Aorta (tissue), 5 donors: ENCODE measurements at regions not wholly inside any gene's neighbourhood (a gene's known extent, or its start where the extent isn't known, plus 50 kb on each side); places are given as distances from the start of the nearest gene placed in this dataset.
"Not testable (repeated sequence)": the region's sequence is repeated elsewhere in the genome, so short reads cannot be mapped to it uniquely, and the experiment has no call there.

Experiments used
- ATAC-seq: fragments of 200-7000 bp; cut with Tn5 transposase; one replicate; pipeline ENCODE4 v1.9.1; 2022; ENCODE audit warnings: moderate library complexity; ENCODE audit not compliant: low FRiP score
- DNase-seq, 2 donors: peaks; one replicate each; pipeline ENCODE4 v3.0.0-alpha.2; 2020
- H3K27ac ChIP-seq, 2 donors: one replicate each; pipeline ENCODE4 v1.5.1; 2013; ENCODE audit warnings: low read length in 2 of 2, mild to moderate bottlenecking in 2 of 2, moderate library complexity in 2 of 2, control low read depth in 1 of 2, inconsistent platforms in 1 of 2, low read depth in 1 of 2
- H3K27me3 ChIP-seq, 2 donors: one replicate each; pipeline ENCODE4 v1.6.1; 2013; ENCODE audit warnings: control low read depth in 1 of 2, low read length in 1 of 2, mild to moderate bottlenecking in 1 of 2, moderate library complexity in 1 of 2; ENCODE audit not compliant: insufficient read depth in 2 of 2, control insufficient read depth in 1 of 2
- H3K36me3 ChIP-seq, 2 donors: one replicate each; pipeline ENCODE4 v1.6.1; 2013; ENCODE audit warnings: control low read depth in 1 of 2, low read length in 1 of 2, mild to moderate bottlenecking in 1 of 2; ENCODE audit not compliant: insufficient read depth in 2 of 2, control insufficient read depth in 1 of 2
- H3K4me1 ChIP-seq, 2 donors: one replicate each; pipeline ENCODE4 v1.6.1; 2013; ENCODE audit warnings: low read length in 2 of 2, control low read depth in 1 of 2, mild to moderate bottlenecking in 1 of 2, moderate library complexity in 1 of 2; ENCODE audit not compliant: insufficient read depth in 2 of 2, control insufficient read depth in 1 of 2
- H3K4me3 ChIP-seq, 2 donors: one replicate each; pipeline ENCODE4 v1.5.1; 2013; ENCODE audit warnings: low read length in 2 of 2, control low read depth in 1 of 2, mild to moderate bottlenecking in 1 of 2
- H3K9me3 ChIP-seq: one replicate; pipeline ENCODE4 v1.6.1; 2013; ENCODE audit warnings: mild to moderate bottlenecking, low read length; ENCODE audit not compliant: control insufficient read depth
- WGBS, 2 donors: extraction: QIAGEN DNeasy Blood & Tissue Kit; methylation state at CpG; one replicate each; pipeline ENCODE4 v1.1.7; 2013; 5-methylcytosine and 5-hydroxymethylcytosine counted together
- intact Hi-C, 2 donors: fragments of 100-400 bp; cut with DNase I; formaldehyde crosslinking; loops; one replicate each; pipeline versions ENCODE4 v1.14.2 to v1.15.0; 2022
- donor health status: healthy with polysubstance abuse.
- donor health status: Bipolar disorder and iron deficiency.
- donor health status: DM: no; HTN: no; CAD: no.
- donor health status: DM: no; HTN: no; CAD: no.
- donor health status: DM: yes; HTN: yes; CAD: no.

GRCh38 chr2:41313082-41313481 lies 734.7 kb upstream of the PKDCC start:
- no peak for ATAC-seq
- 3 to 10% methylated on average over 1 of the region's 1 CpG for WGBS, 2 donors

GRCh38 chr2:41314511-41315070 lies 733.2 kb upstream of the PKDCC start:
- no peak overlapping the region for H3K4me3 ChIP-seq

More at GRCh38 chr2:41313082-41313481, 734.7 kb upstream of the PKDCC start:
- Histone ChIP-seq H3K27me3 (no peaks in the 10 kb centered on the region), H3K4me3 (no peak overlapping the region), H3K27ac (no peak overlapping the region), H3K4me1 (no peaks in the 10 kb centered on the region), H3K9me3 (no peaks in the 10 kb centered on the region), H3K36me3 (no peaks in the 10 kb centered on the region)
- no peak for DNase-seq
- intact Hi-C loops: no loop called here

GRCh38 chr2:41319437-41319836 lies 728.4 kb upstream of the PKDCC start:
- H3K4me1 ChIP-seq: no peaks in the 10 kb centered on the region
- ATAC-seq (no peak), DNase-seq (no peak)
- no peak overlapping the region for H3K27ac ChIP-seq
- 85 to 87% methylated on average over 6 of the region's 6 CpGs for WGBS, 2 donors
- H3K4me3 ChIP-seq: no peak overlapping the region
- no peaks in the 10 kb centered on the region for H3K27me3 ChIP-seq
- H3K36me3 ChIP-seq: no peaks in the 10 kb centered on the region
- intact Hi-C loops: no loop called here
- H3K9me3 ChIP-seq: no peaks in the 10 kb centered on the region

More at GRCh38 chr2:41314511-41315070, 733.2 kb upstream of the PKDCC start:
- Histone ChIP-seq H3K27ac (no peak overlapping the region), H3K4me1 (no peaks in the 10 kb centered on the region), H3K36me3 (no peaks in the 10 kb centered on the region), H3K27me3 (no peaks in the 10 kb centered on the region), H3K9me3 (no peaks in the 10 kb centered on the region)
- ATAC-seq: no peak
- no peak for DNase-seq
- WGBS, 2 donors: 59 to 90% methylated on average over 3 of the region's 3 CpGs
- intact Hi-C loops: no loop called here

- H3K4me1 ChIP-seq: peaks cover 0 to 2% of the 10 kb centered on the region in 2 donors
- H3K27me3 ChIP-seq: no peaks in the 10 kb centered on the region
- H3K9me3 ChIP-seq: no peaks in the 10 kb centered on the region
- H3K36me3 ChIP-seq: no peaks in the 10 kb centered on the region
- 83 to 84% methylated on average over 5 of the region's 5 CpGs for WGBS, 2 donors
- H3K4me3 ChIP-seq: no peak overlapping the region
- ATAC-seq: no peak
- no peak for DNase-seq
- intact Hi-C loops: no loop called here
- no peak overlapping the region for H3K27ac ChIP-seq
These were observed 727.3 kb upstream of the PKDCC start for GRCh38 chr2:41320491-41320890.

- Histone ChIP-seq H3K9me3 (no peaks in the 10 kb centered on the region), H3K36me3 (no peaks in the 10 kb centered on the region), H3K27me3 (no peaks in the 10 kb centered on the region), H3K27ac (no peak overlapping the region), H3K4me3 (no peak overlapping the region), H3K4me1 (peaks cover 0 to 2% of the 10 kb centered on the region in 2 donors)
- no peak for DNase-seq
- intact Hi-C loops: no loop called here
- no peak for ATAC-seq
These were observed 726.5 kb upstream of the PKDCC start for GRCh38 chr2:41321351-41321750.

- no peak for ATAC-seq
- WGBS, 2 donors: 78 to 82% methylated on average over 2 of the region's 2 CpGs
- no peak overlapping the region for H3K27ac ChIP-seq
- intact Hi-C loops: no loop called here
- no peaks in the 10 kb centered on the region for H3K9me3 ChIP-seq
- peaks cover 0 to 2% of the 10 kb centered on the region in 2 donors for H3K4me1 ChIP-seq
- no peaks in the 10 kb centered on the region for H3K36me3 ChIP-seq
- H3K4me3 ChIP-seq: no peak overlapping the region
- no peaks in the 10 kb centered on the region for H3K27me3 ChIP-seq
- no peak for DNase-seq
These were observed 721.0 kb upstream of the PKDCC start for GRCh38 chr2:41326851-41327250.

GRCh38 chr2:41329040-41329439 lies 718.8 kb upstream of the PKDCC start:
- intact Hi-C loops: no loop called here
- H3K4me3 ChIP-seq: no peak overlapping the region
- H3K4me1 ChIP-seq: peaks cover 0 to 2% of the 10 kb centered on the region in 2 donors
- 64 to 97% methylated on average over 3 of the region's 3 CpGs for WGBS, 2 donors
- no peak overlapping the region for H3K27ac ChIP-seq
- no peaks in the 10 kb centered on the region for H3K27me3 ChIP-seq
- H3K36me3 ChIP-seq: no peaks in the 10 kb centered on the region
- no peak for ATAC-seq
- H3K9me3 ChIP-seq: no peaks in the 10 kb centered on the region
- DNase-seq: no peak

GRCh38 chr2:41334159-41334558 lies 713.7 kb upstream of the PKDCC start:
- no peaks in the 10 kb centered on the region for H3K9me3 ChIP-seq
- no peaks in the 10 kb centered on the region for H3K27me3 ChIP-seq
- DNase-seq (no peak), ATAC-seq (no peak)
- intact Hi-C loops: no loop called here
- WGBS, 2 donors: 93 to 96% methylated on average over 2 of the region's 2 CpGs
- no peak overlapping the region for H3K4me3 ChIP-seq
- no peaks in the 10 kb centered on the region for H3K36me3 ChIP-seq
- no peak overlapping the region for H3K27ac ChIP-seq
- no peaks in the 10 kb centered on the region for H3K4me1 ChIP-seq

- H3K36me3 ChIP-seq, ATAC-seq, H3K4me1 ChIP-seq, intact Hi-C loops, DNase-seq, H3K4me3 ChIP-seq, H3K27ac ChIP-seq, H3K9me3 ChIP-seq, H3K27me3 ChIP-seq: not testable (repeated sequence)
- WGBS, 2 donors: 97 to 98% methylated on average over 21 to 31 of the region's 31 CpGs
These were observed 712.2 kb upstream of the PKDCC start for GRCh38 chr2:41335573-41335972.
